ENCODE measurements at regions not wholly inside any gene's neighbourhood (a gene's known extent, or its start where the extent isn't known, plus 50 kb on each side); places are given as distances from the start of the nearest gene placed in this dataset.

DNA sequence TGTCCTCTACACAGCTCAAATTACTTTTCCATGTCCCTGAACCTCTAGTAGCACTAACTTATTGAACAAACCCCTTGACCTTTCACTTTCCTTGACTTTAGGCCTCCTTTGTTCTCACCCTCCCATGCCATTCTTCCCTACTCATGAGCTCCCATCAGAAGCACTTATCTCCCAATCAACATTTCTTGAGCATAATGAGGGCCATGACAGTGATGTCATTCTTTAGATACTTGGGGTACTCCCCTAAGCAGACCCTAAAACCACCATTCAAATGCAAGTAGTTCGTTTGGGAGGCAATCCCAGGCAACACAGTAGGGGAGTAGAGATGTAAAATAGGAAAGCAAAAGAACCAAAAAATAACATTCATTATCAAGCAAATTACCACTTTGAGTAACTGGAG, 115.9 kb upstream of the ARHGAP28 start:
- WGBS (ENCODE audit: insufficient coverage) = no CpG with 5 or more reads among the region's 1 CpG
- DNase-seq = no peak
- H3K4me1 Mint-ChIP-seq = no peaks in the 10 kb centered on the region
- H3K27me3 Mint-ChIP-seq (ENCODE audit: low read depth in 3 of 3) = no peaks in the 10 kb centered on the region
- Histone ChIP-seq H2AFZ (ENCODE audit: insufficient read depth, low read depth, low read length, poor library complexity, severe bottlenecking) (no peak overlapping the region), H3K36me3 (replicated peaks in 1 of 2; ENCODE audit: control insufficient read depth in 1 of 2, insufficient read depth in 2 of 2, low read length in 2 of 2) (no peaks in the 10 kb centered on the region), H4K20me1 (ENCODE audit: insufficient read depth, low read length) (no peaks in the 10 kb centered on the region), H3K4me3 (replicated peaks in 1 of 3; ENCODE audit: low read depth in 2 of 3, low read length in 3 of 3) (no peak overlapping the region), H3K27ac (ENCODE audit: low read depth in 1 of 2, low read length in 2 of 2) (no peak overlapping the region), H3K27me3 (ENCODE audit: control insufficient read depth in 2 of 2, insufficient read depth in 2 of 2, low read length in 2 of 2) (no peaks in the 10 kb centered on the region), H3K79me2 (ENCODE audit: insufficient read depth, low read length) (no peaks in the 10 kb centered on the region), H3K9ac (ENCODE audit: insufficient read depth, low read length, poor library complexity, severe bottlenecking) (no peak overlapping the region), H3K9me3 (replicated peaks in 1 of 2; ENCODE audit: control insufficient read depth in 1 of 2, insufficient read depth in 1 of 2, low read length in 2 of 2) (peaks cover 0 to 24% of the 10 kb centered on the region in 2 donors), H3K4me2 (replicated peaks; ENCODE audit: extremely low read depth, low read length, poor library complexity, severe bottlenecking) (no peak overlapping the region), H3K4me1 (ENCODE audit: control insufficient read depth in 1 of 2, insufficient read depth in 2 of 2, low read length in 2 of 2) (no peaks in the 10 kb centered on the region)
- TF ChIP-seq, protein P1, sequence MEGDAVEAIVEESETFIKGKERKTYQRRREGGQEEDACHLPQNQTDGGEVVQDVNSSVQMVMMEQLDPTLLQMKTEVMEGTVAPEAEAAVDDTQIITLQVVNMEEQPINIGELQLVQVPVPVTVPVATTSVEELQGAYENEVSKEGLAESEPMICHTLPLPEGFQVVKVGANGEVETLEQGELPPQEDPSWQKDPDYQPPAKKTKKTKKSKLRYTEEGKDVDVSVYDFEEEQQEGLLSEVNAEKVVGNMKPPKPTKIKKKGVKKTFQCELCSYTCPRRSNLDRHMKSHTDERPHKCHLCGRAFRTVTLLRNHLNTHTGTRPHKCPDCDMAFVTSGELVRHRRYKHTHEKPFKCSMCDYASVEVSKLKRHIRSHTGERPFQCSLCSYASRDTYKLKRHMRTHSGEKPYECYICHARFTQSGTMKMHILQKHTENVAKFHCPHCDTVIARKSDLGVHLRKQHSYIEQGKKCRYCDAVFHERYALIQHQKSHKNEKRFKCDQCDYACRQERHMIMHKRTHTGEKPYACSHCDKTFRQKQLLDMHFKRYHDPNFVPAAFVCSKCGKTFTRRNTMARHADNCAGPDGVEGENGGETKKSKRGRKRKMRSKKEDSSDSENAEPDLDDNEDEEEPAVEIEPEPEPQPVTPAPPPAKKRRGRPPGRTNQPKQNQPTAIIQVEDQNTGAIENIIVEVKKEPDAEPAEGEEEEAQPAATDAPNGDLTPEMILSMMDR (IDR thresholded peaks at IDR 0.05) = no peak
- H3K36me3 Mint-ChIP-seq = no peaks in the 10 kb centered on the region
- intact Hi-C loops (cut with micrococcal nuclease) = no loop called here
- peaks cover 3 to 27% (median 25%) of the 10 kb centered on the region in 7 donors for H3K9me3 Mint-ChIP-seq
- no peak overlapping the region for H3K27ac Mint-ChIP-seq
- H3K4me3 Mint-ChIP-seq = no peak overlapping the region

DNA sequence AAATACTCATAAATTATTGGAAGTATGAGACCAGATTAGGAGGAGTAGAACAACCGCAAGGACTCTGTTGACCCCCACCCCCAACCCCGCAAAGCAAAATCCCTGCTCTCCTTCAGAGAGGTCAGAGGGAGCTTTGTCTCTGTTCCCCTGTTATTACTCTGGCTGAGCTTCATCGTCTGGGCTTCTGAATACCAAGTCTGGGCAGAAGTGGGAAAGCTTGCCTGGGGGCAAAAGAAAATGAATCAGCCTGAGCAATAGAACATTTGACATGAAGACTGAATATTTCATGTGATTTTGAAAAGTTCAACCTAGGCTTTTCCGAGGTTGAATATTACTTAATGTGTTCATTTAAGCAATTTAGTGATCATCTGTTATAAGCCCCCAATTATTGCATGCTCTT, 114.6 kb upstream of the ARHGAP28 start:
- H3K27me3 Mint-ChIP-seq (ENCODE audit: low read depth in 3 of 3) = no peaks in the 10 kb centered on the region
- Histone ChIP-seq H3K9me3 (replicated peaks in 1 of 2; ENCODE audit: control insufficient read depth in 1 of 2, insufficient read depth in 1 of 2, low read length in 2 of 2) (peaks cover 0 to 24% of the 10 kb centered on the region in 2 donors), H3K4me1 (ENCODE audit: control insufficient read depth in 1 of 2, insufficient read depth in 2 of 2, low read length in 2 of 2) (no peaks in the 10 kb centered on the region), H2AFZ (ENCODE audit: insufficient read depth, low read depth, low read length, poor library complexity, severe bottlenecking) (no peak overlapping the region), H3K27ac (ENCODE audit: low read depth in 1 of 2, low read length in 2 of 2) (no peak overlapping the region), H3K4me2 (replicated peaks; ENCODE audit: extremely low read depth, low read length, poor library complexity, severe bottlenecking) (no peak overlapping the region), H3K4me3 (replicated peaks in 1 of 3; ENCODE audit: low read depth in 2 of 3, low read length in 3 of 3) (no peak overlapping the region), H3K36me3 (replicated peaks in 1 of 2; ENCODE audit: control insufficient read depth in 1 of 2, insufficient read depth in 2 of 2, low read length in 2 of 2) (no peaks in the 10 kb centered on the region), H4K20me1 (ENCODE audit: insufficient read depth, low read length) (no peaks in the 10 kb centered on the region), H3K9ac (ENCODE audit: insufficient read depth, low read length, poor library complexity, severe bottlenecking) (no peak overlapping the region), H3K79me2 (ENCODE audit: insufficient read depth, low read length) (no peaks in the 10 kb centered on the region), H3K27me3 (ENCODE audit: control insufficient read depth in 2 of 2, insufficient read depth in 2 of 2, low read length in 2 of 2) (no peaks in the 10 kb centered on the region)
- no CpG with 5 or more reads among the region's 4 CpGs for WGBS (ENCODE audit: insufficient coverage)
- H3K27ac Mint-ChIP-seq = no peak overlapping the region
- H3K4me1 Mint-ChIP-seq = no peaks in the 10 kb centered on the region
- H3K36me3 Mint-ChIP-seq = no peaks in the 10 kb centered on the region
- TF ChIP-seq, protein P1 (IDR thresholded peaks at IDR 0.05) = no peak
- intact Hi-C loops (cut with micrococcal nuclease) = no loop called here
- no peak for DNase-seq
- peaks cover 3 to 28% (median 21%) of the 10 kb centered on the region in 7 donors for H3K9me3 Mint-ChIP-seq
- no peak overlapping the region for H3K4me3 Mint-ChIP-seq

All from CD14-positive monocyte (primary cell).